ENCODE measurements at regions not wholly inside any gene's neighbourhood (a gene's known extent, or its start where the extent isn't known, plus 50 kb on each side); places are given as distances from the start of the nearest gene placed in this dataset.

DNA sequence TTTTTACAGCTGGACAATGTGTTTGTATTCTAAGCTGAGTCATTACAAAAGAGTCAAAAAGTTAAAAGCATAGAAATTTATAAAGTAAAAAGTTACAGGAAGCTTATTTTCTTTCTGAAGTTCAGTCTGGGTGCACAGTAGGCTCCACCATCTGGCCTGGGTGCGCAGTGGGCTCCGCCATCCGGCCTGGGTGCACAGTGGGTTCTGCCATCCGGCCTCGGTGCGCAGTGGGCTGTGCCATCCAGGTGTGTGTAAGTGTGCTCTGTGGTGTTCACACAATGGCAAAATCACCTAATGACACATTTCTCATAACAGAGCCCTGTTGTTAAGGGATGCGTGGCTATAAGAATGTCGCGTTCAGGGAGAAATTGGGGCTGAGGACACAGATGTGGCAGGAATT, 195.5 kb downstream of the ANKRD30B start (continued):
- TF ChIP-seq, protein P1, sequence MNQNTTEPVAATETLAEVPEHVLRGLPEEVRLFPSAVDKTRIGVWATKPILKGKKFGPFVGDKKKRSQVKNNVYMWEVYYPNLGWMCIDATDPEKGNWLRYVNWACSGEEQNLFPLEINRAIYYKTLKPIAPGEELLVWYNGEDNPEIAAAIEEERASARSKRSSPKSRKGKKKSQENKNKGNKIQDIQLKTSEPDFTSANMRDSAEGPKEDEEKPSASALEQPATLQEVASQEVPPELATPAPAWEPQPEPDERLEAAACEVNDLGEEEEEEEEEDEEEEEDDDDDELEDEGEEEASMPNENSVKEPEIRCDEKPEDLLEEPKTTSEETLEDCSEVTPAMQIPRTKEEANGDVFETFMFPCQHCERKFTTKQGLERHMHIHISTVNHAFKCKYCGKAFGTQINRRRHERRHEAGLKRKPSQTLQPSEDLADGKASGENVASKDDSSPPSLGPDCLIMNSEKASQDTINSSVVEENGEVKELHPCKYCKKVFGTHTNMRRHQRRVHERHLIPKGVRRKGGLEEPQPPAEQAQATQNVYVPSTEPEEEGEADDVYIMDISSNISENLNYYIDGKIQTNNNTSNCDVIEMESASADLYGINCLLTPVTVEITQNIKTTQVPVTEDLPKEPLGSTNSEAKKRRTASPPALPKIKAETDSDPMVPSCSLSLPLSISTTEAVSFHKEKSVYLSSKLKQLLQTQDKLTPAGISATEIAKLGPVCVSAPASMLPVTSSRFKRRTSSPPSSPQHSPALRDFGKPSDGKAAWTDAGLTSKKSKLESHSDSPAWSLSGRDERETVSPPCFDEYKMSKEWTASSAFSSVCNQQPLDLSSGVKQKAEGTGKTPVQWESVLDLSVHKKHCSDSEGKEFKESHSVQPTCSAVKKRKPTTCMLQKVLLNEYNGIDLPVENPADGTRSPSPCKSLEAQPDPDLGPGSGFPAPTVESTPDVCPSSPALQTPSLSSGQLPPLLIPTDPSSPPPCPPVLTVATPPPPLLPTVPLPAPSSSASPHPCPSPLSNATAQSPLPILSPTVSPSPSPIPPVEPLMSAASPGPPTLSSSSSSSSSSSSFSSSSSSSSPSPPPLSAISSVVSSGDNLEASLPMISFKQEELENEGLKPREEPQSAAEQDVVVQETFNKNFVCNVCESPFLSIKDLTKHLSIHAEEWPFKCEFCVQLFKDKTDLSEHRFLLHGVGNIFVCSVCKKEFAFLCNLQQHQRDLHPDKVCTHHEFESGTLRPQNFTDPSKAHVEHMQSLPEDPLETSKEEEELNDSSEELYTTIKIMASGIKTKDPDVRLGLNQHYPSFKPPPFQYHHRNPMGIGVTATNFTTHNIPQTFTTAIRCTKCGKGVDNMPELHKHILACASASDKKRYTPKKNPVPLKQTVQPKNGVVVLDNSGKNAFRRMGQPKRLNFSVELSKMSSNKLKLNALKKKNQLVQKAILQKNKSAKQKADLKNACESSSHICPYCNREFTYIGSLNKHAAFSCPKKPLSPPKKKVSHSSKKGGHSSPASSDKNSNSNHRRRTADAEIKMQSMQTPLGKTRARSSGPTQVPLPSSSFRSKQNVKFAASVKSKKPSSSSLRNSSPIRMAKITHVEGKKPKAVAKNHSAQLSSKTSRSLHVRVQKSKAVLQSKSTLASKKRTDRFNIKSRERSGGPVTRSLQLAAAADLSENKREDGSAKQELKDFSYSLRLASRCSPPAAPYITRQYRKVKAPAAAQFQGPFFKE (tag by site-specific recombination; IDR thresholded peaks at IDR 0.05; ENCODE audit: borderline replicate concordance), result no peak
- no peak for TF ChIP-seq ZNF624 (tag by site-specific recombination; IDR thresholded peaks at IDR 0.05)

DNA sequence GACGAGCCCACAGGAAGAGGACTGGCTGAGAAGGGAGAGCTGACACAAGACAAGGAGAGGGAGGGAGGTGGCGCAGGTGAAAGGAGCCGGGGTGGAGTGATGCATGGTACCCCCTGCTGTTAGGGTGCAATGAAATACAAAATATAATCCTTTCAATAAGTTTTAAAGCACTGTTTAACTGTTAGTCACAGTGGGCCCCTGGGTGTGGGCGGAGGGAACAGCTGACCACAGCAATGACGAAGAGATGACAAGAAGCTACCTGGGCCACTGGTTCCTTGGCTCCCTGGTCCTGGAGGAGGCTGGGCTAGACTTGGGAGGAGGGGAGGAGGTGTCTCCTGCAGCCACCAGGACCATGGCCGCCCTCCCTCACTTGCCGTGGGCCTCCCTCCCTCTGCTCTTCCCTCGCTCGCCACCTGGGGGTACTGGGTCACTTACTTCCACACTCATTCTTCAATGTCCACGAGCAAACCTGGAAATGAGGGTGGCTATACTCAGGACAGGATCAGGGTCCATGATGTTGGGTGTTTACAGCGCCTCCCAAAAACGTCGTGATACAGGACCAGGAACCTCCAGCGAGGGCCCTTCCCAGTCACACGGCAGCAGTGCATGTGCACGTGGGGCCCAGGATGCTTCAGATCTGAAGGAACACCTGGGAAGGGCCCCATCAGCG, 196.1 kb downstream of the ANKRD30B start:
- H3K4me1 ChIP-seq (ENCODE audit: control insufficient read depth, insufficient read depth, low read length), result no peaks in the 10 kb centered on the region
- H3K27ac ChIP-seq (ENCODE audit: extremely low read depth, low read depth, low read length), result no peak overlapping the region
- POLR2A ChIA-PET, result no interaction called here
- CTCF ChIA-PET, result no interaction called here
- H3K36me3 ChIP-seq (ENCODE audit: control insufficient read depth in 2 of 2, insufficient read depth in 1 of 2, low read length in 2 of 2), result no peaks in the 10 kb centered on the region
- no peaks in the 10 kb centered on the region for H3K9me3 ChIP-seq (ENCODE audit: control insufficient read depth, insufficient read depth, low read depth, low read length)
- H3K4me3 ChIP-seq (ENCODE audit: low read depth, low read length), result no peak overlapping the region
- TF ChIP-seq ZNF174 (tag by site-specific recombination; IDR thresholded peaks at IDR 0.05) (no peak), ZBTB7A (tag by site-specific recombination; IDR thresholded peaks at IDR 0.05; ENCODE audit: low read depth) (no peak), ZNF585B (tag by site-specific recombination; IDR thresholded peaks at IDR 0.05) (no peak), KLF7 (tag by site-specific recombination; IDR thresholded peaks at IDR 0.05; ENCODE audit: borderline replicate concordance) (no peak), ZNF391 (tag by site-specific recombination; IDR thresholded peaks at IDR 0.05; ENCODE audit: borderline replicate concordance, low read depth) (no peak), YY2 (tag by site-specific recombination; IDR thresholded peaks at IDR 0.05) (no peak), ZNF660 (tag by site-specific recombination; IDR thresholded peaks at IDR 0.05) (no peak), GLIS1 (tag by site-specific recombination; IDR thresholded peaks at IDR 0.05) (no peak)
- TF ChIP-seq, protein P2, sequence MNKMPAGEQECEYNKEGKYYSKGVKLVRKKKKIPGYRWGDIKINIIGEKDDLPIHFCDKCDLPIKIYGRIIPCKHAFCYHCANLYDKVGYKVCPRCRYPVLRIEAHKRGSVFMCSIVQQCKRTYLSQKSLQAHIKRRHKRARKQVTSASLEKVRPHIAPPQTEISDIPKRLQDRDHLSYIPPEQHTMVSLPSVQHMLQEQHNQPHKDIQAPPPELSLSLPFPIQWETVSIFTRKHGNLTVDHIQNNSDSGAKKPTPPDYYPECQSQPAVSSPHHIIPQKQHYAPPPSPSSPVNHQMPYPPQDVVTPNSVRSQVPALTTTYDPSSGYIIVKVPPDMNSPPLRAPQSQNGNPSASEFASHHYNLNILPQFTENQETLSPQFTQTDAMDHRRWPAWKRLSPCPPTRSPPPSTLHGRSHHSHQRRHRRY (tag by site-specific recombination; IDR thresholded peaks at IDR 0.05), result no peak
- TF ChIP-seq, protein P3, sequence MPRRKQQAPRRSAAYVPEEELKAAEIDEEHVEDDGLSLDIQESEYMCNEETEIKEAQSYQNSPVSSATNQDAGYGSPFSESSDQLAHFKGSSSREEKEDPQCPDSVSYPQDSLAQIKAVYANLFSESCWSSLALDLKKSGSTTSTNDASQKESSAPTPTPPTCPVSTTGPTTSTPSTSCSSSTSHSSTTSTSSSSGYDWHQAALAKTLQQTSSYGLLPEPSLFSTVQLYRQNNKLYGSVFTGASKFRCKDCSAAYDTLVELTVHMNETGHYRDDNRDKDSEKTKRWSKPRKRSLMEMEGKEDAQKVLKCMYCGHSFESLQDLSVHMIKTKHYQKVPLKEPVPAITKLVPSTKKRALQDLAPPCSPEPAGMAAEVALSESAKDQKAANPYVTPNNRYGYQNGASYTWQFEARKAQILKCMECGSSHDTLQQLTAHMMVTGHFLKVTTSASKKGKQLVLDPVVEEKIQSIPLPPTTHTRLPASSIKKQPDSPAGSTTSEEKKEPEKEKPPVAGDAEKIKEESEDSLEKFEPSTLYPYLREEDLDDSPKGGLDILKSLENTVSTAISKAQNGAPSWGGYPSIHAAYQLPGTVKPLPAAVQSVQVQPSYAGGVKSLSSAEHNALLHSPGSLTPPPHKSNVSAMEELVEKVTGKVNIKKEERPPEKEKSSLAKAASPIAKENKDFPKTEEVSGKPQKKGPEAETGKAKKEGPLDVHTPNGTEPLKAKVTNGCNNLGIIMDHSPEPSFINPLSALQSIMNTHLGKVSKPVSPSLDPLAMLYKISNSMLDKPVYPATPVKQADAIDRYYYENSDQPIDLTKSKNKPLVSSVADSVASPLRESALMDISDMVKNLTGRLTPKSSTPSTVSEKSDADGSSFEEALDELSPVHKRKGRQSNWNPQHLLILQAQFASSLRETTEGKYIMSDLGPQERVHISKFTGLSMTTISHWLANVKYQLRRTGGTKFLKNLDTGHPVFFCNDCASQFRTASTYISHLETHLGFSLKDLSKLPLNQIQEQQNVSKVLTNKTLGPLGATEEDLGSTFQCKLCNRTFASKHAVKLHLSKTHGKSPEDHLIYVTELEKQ (tag by site-specific recombination; IDR thresholded peaks at IDR 0.05; ENCODE audit: borderline replicate concordance), result no peak
- TF ChIP-seq, protein P1 (tag by site-specific recombination; IDR thresholded peaks at IDR 0.05; ENCODE audit: borderline replicate concordance), result no peak
- TF ChIP-seq, protein P4, sequence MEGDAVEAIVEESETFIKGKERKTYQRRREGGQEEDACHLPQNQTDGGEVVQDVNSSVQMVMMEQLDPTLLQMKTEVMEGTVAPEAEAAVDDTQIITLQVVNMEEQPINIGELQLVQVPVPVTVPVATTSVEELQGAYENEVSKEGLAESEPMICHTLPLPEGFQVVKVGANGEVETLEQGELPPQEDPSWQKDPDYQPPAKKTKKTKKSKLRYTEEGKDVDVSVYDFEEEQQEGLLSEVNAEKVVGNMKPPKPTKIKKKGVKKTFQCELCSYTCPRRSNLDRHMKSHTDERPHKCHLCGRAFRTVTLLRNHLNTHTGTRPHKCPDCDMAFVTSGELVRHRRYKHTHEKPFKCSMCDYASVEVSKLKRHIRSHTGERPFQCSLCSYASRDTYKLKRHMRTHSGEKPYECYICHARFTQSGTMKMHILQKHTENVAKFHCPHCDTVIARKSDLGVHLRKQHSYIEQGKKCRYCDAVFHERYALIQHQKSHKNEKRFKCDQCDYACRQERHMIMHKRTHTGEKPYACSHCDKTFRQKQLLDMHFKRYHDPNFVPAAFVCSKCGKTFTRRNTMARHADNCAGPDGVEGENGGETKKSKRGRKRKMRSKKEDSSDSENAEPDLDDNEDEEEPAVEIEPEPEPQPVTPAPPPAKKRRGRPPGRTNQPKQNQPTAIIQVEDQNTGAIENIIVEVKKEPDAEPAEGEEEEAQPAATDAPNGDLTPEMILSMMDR (tag by site-specific recombination; IDR thresholded peaks at IDR 0.05), result no peak
- TF ChIP-seq, protein P5, sequence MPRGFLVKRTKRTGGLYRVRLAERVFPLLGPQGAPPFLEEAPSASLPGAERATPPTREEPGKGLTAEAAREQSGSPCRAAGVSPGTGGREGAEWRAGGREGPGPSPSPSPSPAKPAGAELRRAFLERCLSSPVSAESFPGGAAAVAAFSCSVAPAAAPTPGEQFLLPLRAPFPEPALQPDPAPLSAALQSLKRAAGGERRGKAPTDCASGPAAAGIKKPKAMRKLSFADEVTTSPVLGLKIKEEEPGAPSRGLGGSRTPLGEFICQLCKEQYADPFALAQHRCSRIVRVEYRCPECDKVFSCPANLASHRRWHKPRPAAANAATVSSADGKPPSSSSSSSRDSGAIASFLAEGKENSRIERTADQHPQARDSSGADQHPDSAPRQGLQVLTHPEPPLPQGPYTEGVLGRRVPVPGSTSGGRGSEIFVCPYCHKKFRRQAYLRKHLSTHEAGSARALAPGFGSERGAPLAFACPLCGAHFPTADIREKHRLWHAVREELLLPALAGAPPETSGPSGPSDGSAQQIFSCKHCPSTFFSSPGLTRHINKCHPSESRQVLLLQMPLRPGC (tag by site-specific recombination; IDR thresholded peaks at IDR 0.05), result no peak
